SK-N-MC (cell line): ENCODE measurements at regions not wholly inside any gene's neighbourhood (a gene's known extent, or its start where the extent isn't known, plus 50 kb on each side); places are given as distances from the start of the nearest gene placed in this dataset.
A peak's percentile ranks its signal among the peaks of the same experiment; 100 is the strongest.

Source experiments
- DNase-seq: peaks from one replicate; pipeline ENCODE4 v3.0.0-alpha.2; 2011; ENCODE audit warnings: low read depth, low spot score
- H3K27ac ChIP-seq: fragments of 200-600 bp; sonication (generic); 2 replicates; pipeline ENCODE4 v1.5.1; 2016; ENCODE audit warnings: mixed run types
- H3K36me3 ChIP-seq: fragments of 200-600 bp; sonication (generic); 2 replicates; pipeline ENCODE4 v1.6.1; 2017; ENCODE audit warnings: antibody characterized with exemption, low read length, mixed read lengths; ENCODE audit not compliant: insufficient read depth
- H3K4me3 ChIP-seq: fragments of 200-600 bp; sonication (generic); 2 replicates; pipeline ENCODE4 v1.5.1; 2016
- H3K9ac ChIP-seq: fragments of 200-600 bp; sonication (generic); 2 replicates; pipeline ENCODE4 v1.8.0; 2017; ENCODE audit warnings: mixed run types, mixed read lengths; ENCODE audit not compliant: insufficient read length
- H3K9me3 ChIP-seq: fragments of 200-600 bp; sonication (generic); 2 replicates; pipeline ENCODE4 v1.6.1; 2017; ENCODE audit warnings: low read depth, mild to moderate bottlenecking, antibody characterized with exemption, low read length, moderate library complexity, mixed read lengths
- EZH2 ChIP-seq: fragments of 200-600 bp; sonication (generic); IDR thresholded peaks from one replicate; pipeline ENCODE4 v1.6.1; 2017; ENCODE audit warnings: antibody characterized with exemption
- FOXP2 ChIP-seq: optimal IDR thresholded peaks from 2 replicates; pipeline ENCODE3; 2011; ENCODE audit warnings: mild to moderate bottlenecking, moderate library complexity; ENCODE audit not compliant: insufficient read depth; ENCODE audit errors: extremely low read length, control extremely low read depth
- POLR2AphosphoS5 ChIP-seq: IDR thresholded peaks from 2 replicates; pipeline ENCODE4 v1.6.1; 2012; ENCODE audit warnings: mild to moderate bottlenecking, low read depth, low read length, borderline replicate concordance

DNA sequence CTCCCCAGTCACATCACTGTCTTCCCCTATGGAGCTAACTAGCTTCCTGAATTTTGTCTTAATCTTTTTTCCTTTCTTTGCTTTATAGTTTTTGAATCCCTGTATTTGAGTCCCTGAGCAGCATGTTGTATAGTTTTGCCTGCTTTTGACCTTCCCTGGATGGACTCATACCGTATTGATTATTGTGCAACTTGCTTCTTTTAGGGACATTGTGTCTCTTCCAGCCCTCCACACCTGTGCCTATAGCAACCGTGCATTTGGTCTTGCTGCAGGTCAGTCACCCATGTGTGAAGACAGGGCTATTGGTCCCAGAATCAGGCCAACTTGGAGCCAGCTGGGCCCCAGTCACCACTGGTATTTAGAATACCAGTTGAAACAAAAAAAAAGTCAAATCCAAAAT is 158.9 kb upstream of the ADCY1 start:
- TF ChIP-seq POLR2AphosphoS5 = no peak
- TF ChIP-seq EZH2 = no peak
- TF ChIP-seq FOXP2 = no peak
- H3K9ac ChIP-seq = no peak overlapping the region
- DNase-seq = no peak
- H3K27ac ChIP-seq = no peak overlapping the region
- no peaks in the 10 kb centered on the region for H3K9me3 ChIP-seq
- no peaks in the 10 kb centered on the region for H3K36me3 ChIP-seq
- H3K4me3 ChIP-seq = no peak overlapping the region

GRCh38 chr7:45416846-45417245 is 157.3 kb upstream of the ADCY1 start:
- no peaks in the 10 kb centered on the region for H3K9me3 ChIP-seq
- no peak overlapping the region for H3K4me3 ChIP-seq
- no peak overlapping the region for H3K9ac ChIP-seq
- H3K27ac ChIP-seq = no peak overlapping the region
- no peak for DNase-seq
- H3K36me3 ChIP-seq = no peaks in the 10 kb centered on the region
- no peak for TF ChIP-seq FOXP2

- no peak overlapping the region for H3K9ac ChIP-seq
- no peak for DNase-seq
- TF ChIP-seq EZH2 (no peak), FOXP2 (no peak), POLR2AphosphoS5 (no peak)
These were observed 156.9 kb upstream of the ADCY1 start for GRCh38 chr7:45417268-45417667.

GRCh38 chr7:45417735-45418134 is 156.4 kb upstream of the ADCY1 start:
- Histone ChIP-seq H3K9me3 (no peaks in the 10 kb centered on the region), H3K9ac (no peak overlapping the region), H3K36me3 (no peaks in the 10 kb centered on the region), H3K4me3 (no peak overlapping the region), H3K27ac (no peak overlapping the region)
- TF ChIP-seq EZH2 = peak; percentile 91
- no peak for TF ChIP-seq POLR2AphosphoS5
- DNase-seq = no peak

More at GRCh38 chr7:45417268-45417667, 156.9 kb upstream of the ADCY1 start:
- H3K4me3 ChIP-seq = no peak overlapping the region
- no peak overlapping the region for H3K27ac ChIP-seq
- H3K36me3 ChIP-seq = no peaks in the 10 kb centered on the region
- no peaks in the 10 kb centered on the region for H3K9me3 ChIP-seq

- no peaks in the 10 kb centered on the region for H3K9me3 ChIP-seq
These were observed 153.2 kb upstream of the ADCY1 start for GRCh38 chr7:45420843-45421495.

GRCh38 chr7:45421806-45422205 is 152.4 kb upstream of the ADCY1 start:
- Histone ChIP-seq H3K9me3 (no peaks in the 10 kb centered on the region), H3K4me3 (no peak overlapping the region), H3K27ac (no peak overlapping the region), H3K36me3 (no peaks in the 10 kb centered on the region), H3K9ac (no peak overlapping the region)
- TF ChIP-seq FOXP2 (no peak), POLR2AphosphoS5 (no peak), EZH2 (no peak)
- no peak for DNase-seq

More at GRCh38 chr7:45420843-45421495, 153.2 kb upstream of the ADCY1 start:
- H3K9ac ChIP-seq = no peak overlapping the region
- no peak overlapping the region for H3K4me3 ChIP-seq
- no peak overlapping the region for H3K27ac ChIP-seq
- DNase-seq = no peak
- TF ChIP-seq POLR2AphosphoS5 = no peak
- TF ChIP-seq EZH2 = no peak
- TF ChIP-seq FOXP2 = no peak
- H3K36me3 ChIP-seq = no peaks in the 10 kb centered on the region

GRCh38 chr7:45430397-45430796 is 143.8 kb upstream of the ADCY1 start:
- H3K27ac ChIP-seq = no peak overlapping the region
- H3K9ac ChIP-seq = no peak overlapping the region
- no peaks in the 10 kb centered on the region for H3K36me3 ChIP-seq
- no peaks in the 10 kb centered on the region for H3K9me3 ChIP-seq
- TF ChIP-seq FOXP2 (no peak), POLR2AphosphoS5 (no peak), EZH2 (no peak)
- no peak overlapping the region for H3K4me3 ChIP-seq
- no peak for DNase-seq

DNA sequence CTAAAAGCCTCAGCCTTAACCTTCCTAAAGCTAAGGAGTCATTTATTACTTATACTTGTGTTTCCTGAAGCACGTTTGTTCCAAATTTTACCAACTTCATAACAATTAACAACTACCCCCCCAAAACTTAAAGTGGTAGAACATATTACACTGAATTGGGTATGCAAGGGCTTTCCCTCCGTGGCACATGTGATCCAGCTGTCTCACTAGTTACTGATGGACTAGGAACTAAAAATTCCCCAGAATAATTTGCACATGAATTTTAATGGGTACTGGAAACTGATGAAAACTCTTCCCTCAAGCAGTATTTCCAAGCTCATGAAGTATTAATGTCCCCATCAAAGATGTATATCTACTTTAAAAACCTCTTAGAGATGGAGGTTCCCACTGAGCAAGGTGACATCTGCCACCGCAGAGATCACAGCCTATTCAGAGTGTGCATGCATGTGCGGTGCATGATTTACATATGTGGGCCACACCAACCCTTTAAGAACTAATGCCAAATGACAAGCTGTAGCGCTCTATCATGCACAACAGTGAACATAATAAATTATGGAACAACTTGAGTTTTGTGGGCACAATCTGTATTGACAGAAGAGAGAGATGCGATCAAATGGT is 139.9 kb upstream of the ADCY1 start:
- no peak for DNase-seq
- Histone ChIP-seq H3K4me3 (no peak overlapping the region), H3K36me3 (no peaks in the 10 kb centered on the region), H3K9me3 (no peaks in the 10 kb centered on the region), H3K9ac (no peak overlapping the region), H3K27ac (no peak overlapping the region)
- TF ChIP-seq POLR2AphosphoS5 = no peak
- TF ChIP-seq EZH2 = no peak
- no peak for TF ChIP-seq FOXP2

- DNase-seq = no peak
- no peak for TF ChIP-seq POLR2AphosphoS5
- TF ChIP-seq EZH2 = no peak
- no peak for TF ChIP-seq FOXP2
- H3K9ac ChIP-seq = no peak overlapping the region
- no peaks in the 10 kb centered on the region for H3K9me3 ChIP-seq
- H3K4me3 ChIP-seq = no peak overlapping the region
- H3K36me3 ChIP-seq = no peaks in the 10 kb centered on the region
- no peak overlapping the region for H3K27ac ChIP-seq
These were observed 139.0 kb upstream of the ADCY1 start for GRCh38 chr7:45435131-45435530.
